Lower leg skin (tissue), 3 donors: ENCODE measurements at regions not wholly inside any gene's neighbourhood (a gene's known extent, or its start where the extent isn't known, plus 50 kb on each side); places are given as distances from the start of the nearest gene placed in this dataset.

Source experiments
- CTCF ChIP-seq, 3 donors: fragments of 450-650 bp; IDR thresholded peaks; one replicate each; pipeline ENCODE4 v1.5.1; 2016; ENCODE audit warnings: antibody characterized with exemption in 3 of 3, mild to moderate bottlenecking in 3 of 3, moderate library complexity in 2 of 3
- POLR2A ChIP-seq, 2 donors: fragments of 450-650 bp; IDR thresholded peaks; one replicate each; pipeline ENCODE4 v1.6.1; 2016 to 2017; ENCODE audit warnings: antibody characterized with exemption in 2 of 2, mild to moderate bottlenecking in 1 of 2, moderate library complexity in 1 of 2

- TF ChIP-seq POLR2A (IDR thresholded peaks at IDR 0.05), result no peak
- no peak for TF ChIP-seq CTCF (IDR thresholded peaks at IDR 0.05)
These were observed 1323.0 kb upstream of the GJE1 start for GRCh38 chr6:140809694-140810101.
